Stomach (tissue), 8 donors: ENCODE measurements at regions not wholly inside any gene's neighbourhood (a gene's known extent, or its start where the extent isn't known, plus 50 kb on each side); places are given as distances from the start of the nearest gene placed in this dataset.

Experiments used
- DNase-seq, 2 donors: peaks; one replicate each; pipeline versions ENCODE4 v3.0.0 to v3.0.0-alpha.2; 2013 to 2019
- H3K27ac ChIP-seq, 5 donors: fragments of 200-600 bp in 4 of 5; sonication (generic) in 4 of 5; one replicate each; pipeline ENCODE4 v1.5.1; 2013 to 2019; ENCODE audit warnings: mild to moderate bottlenecking in 1 of 5, moderate library complexity in 1 of 5
- H3K27me3 ChIP-seq, 3 donors: fragments of 200-600 bp; sonication (generic); one replicate each; pipeline ENCODE4 v1.5.1; 2017 to 2019; ENCODE audit warnings: mixed run types in 1 of 3
- H3K36me3 ChIP-seq, 4 donors: fragments of 200-600 bp; sonication (generic); 1 replicate in 3 of 4; 2 replicates in 1 of 4; pipeline ENCODE4 v1.5.1; 2016 to 2019
- H3K4me1 ChIP-seq, 4 donors: fragments of 200-600 bp; sonication (generic); one replicate each; pipeline ENCODE4 v1.5.1; 2016 to 2019
- H3K4me3 ChIP-seq, 4 donors: fragments of 200-600 bp; sonication (generic) in 3 of 4; one replicate each; pipeline ENCODE4 v1.5.1; 2016 to 2019; ENCODE audit warnings: mild to moderate bottlenecking in 1 of 4
- H3K9me3 ChIP-seq, 4 donors: fragments of 200-600 bp; sonication (generic); one replicate each; pipeline ENCODE4 v1.5.1; 2016 to 2019
- CTCF ChIP-seq, 7 experiments: fragments of 450-650 bp in 4 of 7; fragments of 200-600 bp in 3 of 7; sonication (generic) in 3 of 7; IDR thresholded peaks; one replicate each; pipeline ENCODE4 v1.5.1; 2016 to 2019; ENCODE audit warnings: antibody characterized with exemption in 7 of 7, control low read depth in 2 of 7, mild to moderate bottlenecking in 1 of 7
- EP300 ChIP-seq: sonication (generic); formaldehyde crosslinking; IDR thresholded peaks from one replicate; pipeline ENCODE4 v1.6.1; 2017; ENCODE audit warnings: antibody characterized with exemption
- POLR2A ChIP-seq, 4 donors: fragments of 450-650 bp; IDR thresholded peaks; one replicate each; pipeline ENCODE4 v1.6.1; 2016; ENCODE audit warnings: antibody characterized with exemption in 4 of 4, control low read depth in 2 of 4, mild to moderate bottlenecking in 1 of 4, moderate library complexity in 1 of 4
- POLR2AphosphoS5 ChIP-seq, 3 donors: sonication (generic); formaldehyde crosslinking; IDR thresholded peaks; one replicate each; pipeline ENCODE4 v1.6.1; 2016; ENCODE audit warnings: antibody characterized with exemption in 3 of 3
- WGBS, 5 donors: extraction: QIAGEN DNeasy Blood & Tissue Kit in 3 of 5; methylation state at CpG; one replicate each; pipeline versions ENCODE4 v1.1.5 to v1.1.7; 2013 to 2018; 5-methylcytosine and 5-hydroxymethylcytosine counted together
- intact Hi-C: fragments of 100-400 bp; cut with DNase I; formaldehyde crosslinking; loops from one replicate; pipeline ENCODE4 v1.15.1; 2023; ENCODE audit warnings: low total_unique reads
- donor health status: healthy with polysubstance abuse.
- donor health status: Bipolar disorder and iron deficiency.
- donor health status: healthy.

GRCh38 chr14:54189748-54190354 lies 207.0 kb upstream of the CDKN3 start:
- H3K36me3 ChIP-seq: no peaks in the 10 kb centered on the region
- H3K4me3 ChIP-seq: no peak overlapping the region
- intact Hi-C loops: no loop called here
- no peak overlapping the region for H3K27ac ChIP-seq
- peaks cover 0 to 9% (median 4%) of the 10 kb centered on the region in 4 donors for H3K4me1 ChIP-seq
- no peak for DNase-seq
- no peaks in the 10 kb centered on the region for H3K27me3 ChIP-seq
- no peaks in the 10 kb centered on the region for H3K9me3 ChIP-seq
- 48 to 64% (median 53%) methylated on average over 4 of the region's 4 CpGs for WGBS, 5 donors
- TF ChIP-seq POLR2AphosphoS5 (IDR thresholded peaks at IDR 0.05) (no peak), POLR2A (IDR thresholded peaks at IDR 0.05) (no peak), EP300 (no peak), CTCF (IDR thresholded peaks at IDR 0.05) (no peak)

- TF ChIP-seq EP300: no peak
- no peak for TF ChIP-seq POLR2A (IDR thresholded peaks at IDR 0.05)
- TF ChIP-seq POLR2AphosphoS5 (IDR thresholded peaks at IDR 0.05): no peak
- no peak for TF ChIP-seq CTCF (IDR thresholded peaks at IDR 0.05)
- H3K27me3 ChIP-seq: no peaks in the 10 kb centered on the region
- DNase-seq: no peak
- H3K4me1 ChIP-seq: peaks cover 0 to 10% (median 4%) of the 10 kb centered on the region in 4 donors
- H3K4me3 ChIP-seq: no peak overlapping the region
- no peaks in the 10 kb centered on the region for H3K9me3 ChIP-seq
- no peaks in the 10 kb centered on the region for H3K36me3 ChIP-seq
- intact Hi-C loops: no loop called here
- no peak overlapping the region for H3K27ac ChIP-seq
- 47 to 88% (median 78%) methylated on average over 2 of the region's 2 CpGs for WGBS, 5 donors
These were observed 205.0 kb upstream of the CDKN3 start for GRCh38 chr14:54191846-54192245.

- intact Hi-C loops: no loop called here
- WGBS, 5 donors: 59 to 95% (median 72%) methylated on average over 2 of the region's 2 CpGs
These were observed 204.2 kb upstream of the CDKN3 start for GRCh38 chr14:54192610-54193009.

GRCh38 chr14:54193871-54194270 lies 202.9 kb upstream of the CDKN3 start:
- no peaks in the 10 kb centered on the region for H3K27me3 ChIP-seq
- no peak for TF ChIP-seq EP300
- no peak for TF ChIP-seq CTCF (IDR thresholded peaks at IDR 0.05)
- no peak for TF ChIP-seq POLR2A (IDR thresholded peaks at IDR 0.05)
- no peak for TF ChIP-seq POLR2AphosphoS5 (IDR thresholded peaks at IDR 0.05)
- H3K4me3 ChIP-seq: no peak overlapping the region
- peaks cover 0 to 19% (median 4%) of the 10 kb centered on the region in 4 donors for H3K4me1 ChIP-seq
- peaks cover 0 to 6% (median 0%) of the 10 kb centered on the region in 4 donors for H3K9me3 ChIP-seq
- no peaks in the 10 kb centered on the region for H3K36me3 ChIP-seq
- DNase-seq: no peak
- intact Hi-C loops: no loop called here
- no peak overlapping the region for H3K27ac ChIP-seq
- WGBS, 5 donors: 16 to 57% (median 36%) methylated on average over 3 of the region's 3 CpGs

More at GRCh38 chr14:54192610-54193009, 204.2 kb upstream of the CDKN3 start:
- no peak overlapping the region for H3K27ac ChIP-seq
- H3K4me3 ChIP-seq: no peak overlapping the region
- TF ChIP-seq CTCF (IDR thresholded peaks at IDR 0.05): no peak
- no peak for TF ChIP-seq POLR2A (IDR thresholded peaks at IDR 0.05)
- TF ChIP-seq POLR2AphosphoS5 (IDR thresholded peaks at IDR 0.05): no peak
- TF ChIP-seq EP300: no peak
- no peaks in the 10 kb centered on the region for H3K27me3 ChIP-seq
- no peaks in the 10 kb centered on the region for H3K36me3 ChIP-seq
- H3K9me3 ChIP-seq: no peaks in the 10 kb centered on the region
- DNase-seq: no peak
- H3K4me1 ChIP-seq: peaks cover 0 to 18% (median 4%) of the 10 kb centered on the region in 4 donors
